Prostate gland (tissue), 2 donors: ENCODE measurements at regions not wholly inside any gene's neighbourhood (a gene's known extent, or its start where the extent isn't known, plus 50 kb on each side); places are given as distances from the start of the nearest gene placed in this dataset.

Source experiments
- DNase-seq: peaks from one replicate; pipeline ENCODE4 v3.0.0-alpha.2; 2019; ENCODE audit warnings: low spot score
- H3K27ac ChIP-seq, 2 donors: fragments of 200-600 bp; sonication (generic); 2 replicates each; pipeline ENCODE4 v1.5.1; 2017 to 2019
- H3K27me3 ChIP-seq: fragments of 200-600 bp; sonication (generic); replicated peaks from 2 replicates; pipeline ENCODE4 v1.5.1; 2019; ENCODE audit not compliant: insufficient read depth
- H3K36me3 ChIP-seq, 2 donors: fragments of 200-600 bp; sonication (generic); 1 replicate in 1 of 2; 2 replicates in 1 of 2; pipeline versions ENCODE4 v1.5.1 to v1.8.1; 2017 to 2019
- H3K4me1 ChIP-seq: fragments of 200-600 bp; sonication (generic); replicated peaks from 2 replicates; pipeline ENCODE4 v1.5.1; 2019
- H3K4me3 ChIP-seq, 2 donors: fragments of 200-600 bp; sonication (generic); 2 replicates each; pipeline ENCODE4 v1.5.1; 2017 to 2019
- H3K9me3 ChIP-seq: fragments of 200-600 bp; sonication (generic); 2 replicates; pipeline ENCODE4 v1.5.1; 2017
- CTCF ChIP-seq, 4 experiments: fragments of 200-600 bp in 2 of 4; fragments of 450-650 bp in 2 of 4; sonication (generic) in 2 of 4; IDR thresholded peaks; 1 replicate in 3 of 4; 2 replicates in 1 of 4; pipeline ENCODE4 v1.5.1; 2016 to 2019; ENCODE audit warnings: antibody characterized with exemption in 4 of 4, mild to moderate bottlenecking in 2 of 4, moderate library complexity in 2 of 4
- POLR2A ChIP-seq: fragments of 450-650 bp; IDR thresholded peaks from one replicate; pipeline ENCODE4 v1.6.1; 2016; ENCODE audit warnings: antibody characterized with exemption, mild to moderate bottlenecking
- POLR2AphosphoS5 ChIP-seq: sonication (generic); formaldehyde crosslinking; IDR thresholded peaks from one replicate; pipeline ENCODE4 v1.6.1; 2017; ENCODE audit warnings: antibody characterized with exemption
- WGBS: methylation state at CpG from one replicate; pipeline ENCODE4 v1.1.5; 2018; 5-methylcytosine and 5-hydroxymethylcytosine counted together
- intact Hi-C: fragments of 100-400 bp; cut with DNase I; formaldehyde crosslinking; loops from one replicate; pipeline ENCODE4 v1.14.2; 2022

- Histone ChIP-seq H3K27me3 (no peaks in the 10 kb centered on the region), H3K9me3 (no peaks in the 10 kb centered on the region), H3K4me1 (no peaks in the 10 kb centered on the region), H3K36me3 (no peaks in the 10 kb centered on the region), H3K27ac (no peak overlapping the region), H3K4me3 (peak overlapping the region; percentile 19 to 21)
- WGBS = under 1% methylated on average over 27 of the region's 27 CpGs
- peak; percentile 12 for DNase-seq
- no peak for TF ChIP-seq CTCF (IDR thresholded peaks at IDR 0.05)
- peak; percentile 5 for TF ChIP-seq POLR2AphosphoS5
- intact Hi-C loops = no loop called here
Observed at GRCh38 chr6:28648035-28648877, 122.6 kb downstream of the GPX5 start.

- intact Hi-C loops = no loop called here
- H3K36me3 ChIP-seq = no peaks in the 10 kb centered on the region
- WGBS = 12% methylated on average over 10 of the region's 10 CpGs
- H3K4me3 ChIP-seq = peak overlapping the region; percentile 19 to 21
- no peaks in the 10 kb centered on the region for H3K4me1 ChIP-seq
- DNase-seq = no peak
- H3K27ac ChIP-seq = no peak overlapping the region
- H3K27me3 ChIP-seq = no peaks in the 10 kb centered on the region
- no peak for TF ChIP-seq POLR2AphosphoS5
- TF ChIP-seq POLR2A = no peak
- TF ChIP-seq CTCF (IDR thresholded peaks at IDR 0.05) = no peak
- no peaks in the 10 kb centered on the region for H3K9me3 ChIP-seq
Observed at GRCh38 chr6:28648878-28649375, 123.2 kb downstream of the GPX5 start.

DNA sequence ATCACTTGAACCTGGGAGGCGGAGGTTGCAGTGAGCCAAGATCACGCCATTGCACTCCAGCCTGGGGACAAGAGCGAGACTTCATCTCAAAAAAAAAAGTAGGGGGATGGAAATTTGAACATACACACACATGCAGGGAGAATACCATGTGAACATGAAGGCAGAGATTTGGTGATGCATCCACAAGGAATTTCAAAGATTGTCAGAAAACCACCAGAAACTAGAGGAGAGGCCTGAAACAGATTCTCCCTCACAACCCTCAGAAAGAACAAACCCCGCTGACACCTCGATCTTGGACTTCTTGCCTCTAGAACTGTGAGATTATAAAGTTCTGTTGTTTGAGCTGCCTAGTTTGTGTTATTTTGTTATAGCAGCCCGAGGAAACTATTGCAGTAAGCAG, 125.5 kb downstream of the GPX5 start:
- DNase-seq = no peak
- Histone ChIP-seq H3K27ac (no peak overlapping the region), H3K9me3 (no peaks in the 10 kb centered on the region), H3K36me3 (no peaks in the 10 kb centered on the region), H3K27me3 (no peaks in the 10 kb centered on the region), H3K4me1 (no peaks in the 10 kb centered on the region), H3K4me3 (no peak overlapping the region)
- 95% methylated on average over 6 of the region's 6 CpGs for WGBS
- intact Hi-C loops = no loop called here
- TF ChIP-seq POLR2A (no peak), POLR2AphosphoS5 (no peak), CTCF (IDR thresholded peaks at IDR 0.05) (no peak)

DNA sequence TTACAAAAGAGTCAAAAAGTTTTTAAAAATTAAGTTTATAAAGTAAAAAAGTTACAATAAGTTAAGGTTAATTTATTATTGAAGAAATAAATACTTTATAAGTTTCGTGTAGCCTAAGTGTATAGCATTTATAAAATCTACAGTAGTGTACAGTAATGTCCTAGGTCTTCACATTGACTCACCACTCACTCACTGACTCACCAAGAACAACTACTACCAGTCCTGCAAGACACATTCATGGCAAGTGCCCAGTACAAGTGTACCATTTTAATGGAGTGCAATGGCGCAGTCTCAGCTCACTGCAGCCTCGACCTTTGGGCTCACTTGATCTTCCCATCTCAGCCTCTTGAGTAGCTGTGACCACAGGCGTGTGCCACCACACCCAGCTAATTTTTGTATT, 128.2 kb downstream of the GPX5 start:
- no peaks in the 10 kb centered on the region for H3K4me1 ChIP-seq
- no peaks in the 10 kb centered on the region for H3K36me3 ChIP-seq
- H3K27ac ChIP-seq = no peak overlapping the region
- DNase-seq = no peak
- 93% methylated on average over 4 of the region's 4 CpGs for WGBS
- H3K4me3 ChIP-seq = no peak overlapping the region
- H3K27me3 ChIP-seq = no peaks in the 10 kb centered on the region
- TF ChIP-seq CTCF (IDR thresholded peaks at IDR 0.05) (no peak), POLR2AphosphoS5 (no peak), POLR2A (no peak)
- H3K9me3 ChIP-seq = no peaks in the 10 kb centered on the region
- intact Hi-C loops = no loop called here

DNA sequence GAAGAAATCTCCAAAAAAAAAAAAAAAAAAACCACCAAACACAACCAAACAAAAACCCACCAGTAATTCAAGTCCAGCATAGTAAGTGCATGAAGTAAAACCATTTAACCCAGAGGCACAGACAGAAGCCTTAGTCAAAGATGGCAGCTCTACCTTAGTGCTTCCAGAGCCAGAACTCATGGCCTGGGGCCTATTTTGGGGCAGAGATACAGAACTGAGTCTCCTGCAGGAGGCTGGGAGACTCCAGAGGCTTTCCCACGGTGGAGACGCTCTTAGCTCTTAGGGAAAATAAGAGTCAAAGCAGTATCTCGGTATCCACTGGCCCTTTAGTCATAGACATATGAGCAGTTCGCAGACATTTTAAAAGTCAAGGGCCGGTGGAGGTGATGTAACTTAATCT, 129.5 kb downstream of the GPX5 start:
- Histone ChIP-seq H3K36me3 (no peaks in the 10 kb centered on the region), H3K27me3 (no peaks in the 10 kb centered on the region), H3K9me3 (no peaks in the 10 kb centered on the region), H3K4me3 (no peak overlapping the region), H3K4me1 (no peaks in the 10 kb centered on the region), H3K27ac (no peak overlapping the region)
- WGBS = 81% methylated on average over 5 of the region's 5 CpGs
- DNase-seq = no peak
- no peak for TF ChIP-seq CTCF (IDR thresholded peaks at IDR 0.05)
- no peak for TF ChIP-seq POLR2AphosphoS5
- no peak for TF ChIP-seq POLR2A
- intact Hi-C loops = no loop called here
